BJ (cell line): ENCODE measurements at regions not wholly inside any gene's neighbourhood (a gene's known extent, or its start where the extent isn't known, plus 50 kb on each side); places are given as distances from the start of the nearest gene placed in this dataset.

ENCODE experiments used
- CTCF ChIA-PET: fragments of 350-600 bp; formaldehyde crosslinking; extraction: SDS; loops from one replicate; lab custom pipeline; 2021; ENCODE audit warnings: antibody characterized with exemption, inconsistent platforms; lab: Yijun Ruan, JAX
- POLR2A ChIA-PET: fragments of 300-600 bp; sonication (Branson Sonifier 250); formaldehyde crosslinking; extraction: SDS; loops from one replicate; lab custom pipeline; 2021; ENCODE audit warnings: antibody characterized with exemption; lab: Charles Lee
- DNase-seq: peaks from one replicate; pipeline ENCODE4 v3.0.0-alpha.2; 2011; ENCODE audit warnings: low read depth
- H3K27me3 ChIP-seq: 2 replicates; pipeline ENCODE4 v1.6.0; 2011; ENCODE audit warnings: low read length; ENCODE audit not compliant: control insufficient read depth, insufficient read depth
- H3K36me3 ChIP-seq: 2 replicates; pipeline ENCODE4 v1.5.1; 2011; ENCODE audit warnings: low read length; ENCODE audit not compliant: control insufficient read depth, insufficient read depth
- H3K4me3 ChIP-seq: 2 replicates; pipeline ENCODE4 v1.5.1; 2011; ENCODE audit warnings: low read depth, mild to moderate bottlenecking, control low read depth, low read length
- CTCF ChIP-seq: IDR thresholded peaks from 2 replicates; pipeline ENCODE4 v1.5.1; 2011; ENCODE audit warnings: low read depth, mild to moderate bottlenecking, control low read depth, inconsistent platforms, low read length, moderate library complexity; ENCODE audit not compliant: insufficient read depth

- no peak for TF ChIP-seq CTCF
- H3K27me3 ChIP-seq, result no peaks in the 10 kb centered on the region
- H3K36me3 ChIP-seq, result no peaks in the 10 kb centered on the region
- no peak overlapping the region for H3K4me3 ChIP-seq
- ChIA-PET CTCF (interaction anchor here (0.6 to 1.9 kb wide), 5 partner anchors 9 to 897 kb away, joined by 3 to 6 read pairs (median 3); no protein-coding TSS in a partner anchor), POLR2A (no interaction called here)
- peak; percentile 8 for DNase-seq
Measured at GRCh38 chr13:97798836-97799235, 154.6 kb upstream of the IPO5 start.

GRCh38 chr13:97802213-97802612 is 151.3 kb upstream of the IPO5 start:
- Histone ChIP-seq H3K4me3 (no peak overlapping the region), H3K27me3 (no peaks in the 10 kb centered on the region), H3K36me3 (no peaks in the 10 kb centered on the region)
- no peak for TF ChIP-seq CTCF
- POLR2A ChIA-PET, result no interaction called here
- DNase-seq, result no peak
- CTCF ChIA-PET, result interaction anchor here (0.6 to 2.4 kb wide), 2 partner anchors 405 to 784 kb away, joined by 3 to 9 read pairs; no protein-coding TSS in a partner anchor

- POLR2A ChIA-PET, result no interaction called here
- DNase-seq, result no peak
- H3K4me3 ChIP-seq, result no peak overlapping the region
- CTCF ChIA-PET, result interaction anchor here (0.7 to 1.2 kb wide), 2 partner anchors 13 to 701 kb away, joined by 3 read pairs; no protein-coding TSS in a partner anchor
- no peak for TF ChIP-seq CTCF
- no peaks in the 10 kb centered on the region for H3K36me3 ChIP-seq
- 0 out of 2 replicates have a peak, but pooled peaks cover 1% of the 10 kb centered on the region for H3K27me3 ChIP-seq
Measured at GRCh38 chr13:97809576-97809975, 143.9 kb upstream of the IPO5 start.

GRCh38 chr13:97810152-97810551 is 143.3 kb upstream of the IPO5 start:
- Histone ChIP-seq H3K36me3 (no peaks in the 10 kb centered on the region), H3K4me3 (no peak overlapping the region), H3K27me3 (0 out of 2 replicates have a peak, but pooled peaks cover 1% of the 10 kb centered on the region)
- DNase-seq, result no peak
- POLR2A ChIA-PET, result no interaction called here
- peak; percentile 45 for TF ChIP-seq CTCF
- CTCF ChIA-PET, result no interaction called here

- TF ChIP-seq CTCF, result no peak
- Histone ChIP-seq H3K4me3 (no peak overlapping the region), H3K36me3 (no peaks in the 10 kb centered on the region), H3K27me3 (peaks cover 5% of the 10 kb centered on the region; the same call in 1 of the 2 replicates)
- DNase-seq, result no peak
- ChIA-PET POLR2A (no interaction called here), CTCF (interaction anchor here (1.5 kb wide), 1 partner anchor 13 kb away, joined by 3 read pairs; no protein-coding TSS in a partner anchor)
Measured at GRCh38 chr13:97822377-97822776, 131.1 kb upstream of the IPO5 start.
